K562 (cell line): ENCODE measurements at regions not wholly inside any gene's neighbourhood (a gene's known extent, or its start where the extent isn't known, plus 50 kb on each side); places are given as distances from the start of the nearest gene placed in this dataset.
"Not testable (repeated sequence)": the region's sequence is repeated elsewhere in the genome, so short reads cannot be mapped to it uniquely, and the experiment has no call there.

Source experiments
- ATAC-seq: fragments of 200-7000 bp; cut with Tn5 transposase; 3 replicates; pipeline ENCODE4 v1.9.1; 2020; ENCODE audit warnings: moderate library complexity
- BruUV-seq: library from RNA; stranded (reverse); fragments of 400-500 nt; replicated peaks from 2 replicates; lab custom pipeline; 2021; lab: Mats Ljungman, UMichigan
- CTCF ChIA-PET: fragments of 300-600 bp; formaldehyde crosslinking; extraction: SDS; loops from one replicate; lab custom pipeline; 2021; ENCODE audit warnings: low intra/inter-chr PET ratio; lab: Yijun Ruan, JAX
- POLR2A ChIA-PET: fragments of 300-600, 350-650 bp; sonication (Branson Sonifier 250); formaldehyde crosslinking; extraction: SDS; loops from one replicate; lab custom pipeline; 2021; ENCODE audit warnings: antibody characterized with exemption, inconsistent platforms; lab: Yijun Ruan, JAX
- DNase-seq, 4 experiments: peaks; one replicate each; pipeline versions ENCODE4 v3.0.0 to v3.0.0-alpha.2; 2011 to 2018; ENCODE audit warnings: low spot score in 3 of 4, mixed read lengths in 3 of 4; ENCODE audit errors: extremely low read depth in 1 of 4
- FAIRE-seq: peaks from 2 replicates; lab custom pipeline; 2011; peaks lifted over from hg19 to GRCh38; lab: Jason Lieb, UNC
- H2AFZ ChIP-seq: 2 replicates; pipeline ENCODE4 v1.6.0; 2011; ENCODE audit warnings: low read depth, low read length, control low read depth, inconsistent platforms
- H3K27ac ChIP-seq: fragments of 200-600 bp; 3 replicates; pipeline ENCODE4 v1.8.0; 2011; ENCODE audit warnings: low read depth, mild to moderate bottlenecking, control low read depth, inconsistent platforms, low read length, moderate library complexity, mixed read lengths; ENCODE audit errors: extremely low read depth
- H3K27me3 ChIP-seq, 2 experiments: fragments of 300-600 bp in 1 of 2; 2 replicates in 1 of 2; 3 replicates in 1 of 2; pipeline versions ENCODE4 v1.6.0 to v1.8.0; 2011; ENCODE audit warnings: inconsistent platforms in 2 of 2, low read length in 2 of 2, mild to moderate bottlenecking in 1 of 2, mixed read lengths in 1 of 2, moderate library complexity in 1 of 2; ENCODE audit not compliant: control insufficient read depth in 2 of 2, insufficient read depth in 2 of 2
- H3K36me3 ChIP-seq: fragments of 300-600 bp; 3 replicates; pipeline ENCODE4 v1.8.0; 2011; ENCODE audit warnings: mild to moderate bottlenecking, low read length, inconsistent platforms; ENCODE audit not compliant: control insufficient read depth, insufficient read depth
- H3K4me1 ChIP-seq, 2 experiments: fragments of 200-600 bp in 1 of 2; replicated peaks in 1 of 2; 2 replicates in 1 of 2; 3 replicates in 1 of 2; pipeline versions ENCODE4 v1.5.1 to v1.8.0; 2011; ENCODE audit warnings: inconsistent platforms in 2 of 2, low read length in 2 of 2, mild to moderate bottlenecking in 1 of 2, mixed read lengths in 1 of 2, moderate library complexity in 1 of 2; ENCODE audit not compliant: control insufficient read depth in 2 of 2, insufficient read depth in 2 of 2
- H3K4me2 ChIP-seq: 2 replicates; pipeline ENCODE4 v1.6.1; 2011; ENCODE audit warnings: low read length, control low read depth, inconsistent platforms, mixed read lengths; ENCODE audit not compliant: insufficient read depth
- H3K4me3 ChIP-seq: fragments of 200-600 bp; sonication (generic), shearing (Covaris generic); 2 replicates; pipeline ENCODE4 v1.5.1; 2016; ENCODE audit warnings: control low read depth, inconsistent platforms
- H3K79me2 ChIP-seq: fragments of 200-600 bp; 3 replicates; pipeline ENCODE4 v1.8.0; 2011; ENCODE audit warnings: low read length, inconsistent platforms; ENCODE audit not compliant: control insufficient read depth, insufficient read depth
- H3K9ac ChIP-seq, 2 experiments: 2 replicates each; pipeline versions ENCODE4 v1.6.0 to v1.6.1; 2011; ENCODE audit warnings: low read depth in 2 of 2, low read length in 2 of 2, control low read depth in 1 of 2, inconsistent platforms in 1 of 2, mild to moderate bottlenecking in 1 of 2, mixed read lengths in 1 of 2; ENCODE audit not compliant: insufficient read depth in 1 of 2
- H3K9me1 ChIP-seq: one replicate; pipeline ENCODE4 v1.6.0; 2011; ENCODE audit warnings: inconsistent platforms, mild to moderate bottlenecking, low read length, moderate library complexity; ENCODE audit not compliant: control insufficient read depth, insufficient read depth
- H3K9me3 ChIP-seq: replicated peaks from 2 replicates; pipeline ENCODE4 v1.5.1; 2011; ENCODE audit warnings: low read depth, low read length, inconsistent platforms; ENCODE audit not compliant: control insufficient read depth, insufficient read depth
- H4K20me1 ChIP-seq: replicated peaks from 2 replicates; pipeline ENCODE4 v1.6.1; 2011; ENCODE audit warnings: low read length, inconsistent platforms, mixed read lengths; ENCODE audit not compliant: control insufficient read depth, insufficient read depth
- CCNT2 ChIP-seq: IDR thresholded peaks from 2 replicates; pipeline ENCODE4 v1.6.1; 2011; ENCODE audit warnings: borderline replicate concordance, low read depth, mild to moderate bottlenecking, moderate library complexity, mixed read lengths, low read length; ENCODE audit not compliant: insufficient read length; ENCODE audit errors: extremely low read depth
- MAFG ChIP-seq: fragments of 450-650 bp; conservative IDR thresholded peaks from 2 replicates; pipeline ENCODE4 v1.6.1; 2016; ENCODE audit warnings: missing genetic modification characterization, missing compliant biosample characterization
- MXI1 ChIP-seq: IDR thresholded peaks from 2 replicates; pipeline ENCODE4 v1.6.1; 2011; ENCODE audit warnings: low read depth, mild to moderate bottlenecking, improper control_type of control experiment, low read length
- ZNF354B ChIP-seq: fragments of 250-450 bp; sonication (Bioruptor Pico); IDR thresholded peaks from 2 replicates; pipeline ENCODE4 v1.4.0; 2020
- WGBS: fragments of 100-300 bp; shearing (Covaris generic); methylation state at CpG from one replicate; pipeline ENCODE4 v1.1.6; 2016; ENCODE audit warnings: low coverage, mixed read lengths; ENCODE audit not compliant: insufficient coverage; ENCODE audit errors: missing lambda C conversion rate; 5-methylcytosine and 5-hydroxymethylcytosine counted together
- in situ Hi-C: fragments of 300-500 bp; cut with MboI; formaldehyde crosslinking; loops from 4 replicates; pipeline ENCODE4 v1.15.0; 2018; ENCODE audit warnings: inconsistent platforms, mixed read lengths
- intact Hi-C: fragments of 100-400 bp; cut with micrococcal nuclease; formaldehyde crosslinking; loops from 2 replicates; pipeline ENCODE4 v1.14.2; 2022
- TF ChIP-seq, protein P1 (sequence below): fragments of 450-650 bp; IDR thresholded peaks from 2 replicates; pipeline ENCODE4 v1.6.1; 2017; ENCODE audit warnings: mild to moderate bottlenecking, moderate library complexity

- in situ Hi-C loops = no loop called here
- Histone ChIP-seq H4K20me1 (no peaks in the 10 kb centered on the region), H3K4me3 (no peak overlapping the region), H3K4me2 (no peak overlapping the region), H2AFZ (no peak overlapping the region), H3K9ac (no peak overlapping the region), H3K27ac (no peak overlapping the region), H3K27me3 (no peaks in the 10 kb centered on the region), H3K9me3 (no peaks in the 10 kb centered on the region), H3K36me3 (no peaks in the 10 kb centered on the region), H3K4me1 (no peaks in the 10 kb centered on the region)
- peak; percentile 6 to 13 (median 11) for DNase-seq
- no peak for FAIRE-seq
- BruUV-seq = no TSS peak
- intact Hi-C loops = no loop called here
- 0% methylated on average over 5 of the region's 7 CpGs for WGBS
- TF ChIP-seq MXI1 (no peak), ZNF354B (no peak), CCNT2 (no peak), MAFG (no peak)
- TF ChIP-seq, protein P1, sequence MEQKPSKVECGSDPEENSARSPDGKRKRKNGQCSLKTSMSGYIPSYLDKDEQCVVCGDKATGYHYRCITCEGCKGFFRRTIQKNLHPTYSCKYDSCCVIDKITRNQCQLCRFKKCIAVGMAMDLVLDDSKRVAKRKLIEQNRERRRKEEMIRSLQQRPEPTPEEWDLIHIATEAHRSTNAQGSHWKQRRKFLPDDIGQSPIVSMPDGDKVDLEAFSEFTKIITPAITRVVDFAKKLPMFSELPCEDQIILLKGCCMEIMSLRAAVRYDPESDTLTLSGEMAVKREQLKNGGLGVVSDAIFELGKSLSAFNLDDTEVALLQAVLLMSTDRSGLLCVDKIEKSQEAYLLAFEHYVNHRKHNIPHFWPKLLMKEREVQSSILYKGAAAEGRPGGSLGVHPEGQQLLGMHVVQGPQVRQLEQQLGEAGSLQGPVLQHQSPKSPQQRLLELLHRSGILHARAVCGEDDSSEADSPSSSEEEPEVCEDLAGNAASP = no peak
- TF ChIP-seq, all 486 proteins: peak for 0
- H3K9me1 ChIP-seq = no peaks in the 10 kb centered on the region
- peak; percentile 68 for ATAC-seq
- ChIA-PET POLR2A (no interaction called here), CTCF (no interaction called here)
- no peaks in the 10 kb centered on the region for H3K79me2 ChIP-seq
These were observed 567.9 kb downstream of the GOLGA6L6 start for GRCh38 chr15:19973718-19974117.

GRCh38 chr15:19972582-19972981 lies 569.0 kb downstream of the GOLGA6L6 start:
- H4K20me1 ChIP-seq, H3K4me3 ChIP-seq, BruUV-seq, H3K27me3 ChIP-seq, CTCF ChIA-PET, H3K36me3 ChIP-seq, POLR2A ChIA-PET, H3K4me2 ChIP-seq, H2AFZ ChIP-seq, intact Hi-C loops, H3K9me3 ChIP-seq, H3K79me2 ChIP-seq, in situ Hi-C loops, DNase-seq, ATAC-seq, H3K9ac ChIP-seq, H3K27ac ChIP-seq, H3K4me1 ChIP-seq, FAIRE-seq, H3K9me1 ChIP-seq: not testable (repeated sequence)
- WGBS = 3% methylated on average over 4 of the region's 4 CpGs

- ATAC-seq, H3K4me2 ChIP-seq, H3K27me3 ChIP-seq, FAIRE-seq, DNase-seq, BruUV-seq, POLR2A ChIA-PET, H3K9ac ChIP-seq, H4K20me1 ChIP-seq, H3K79me2 ChIP-seq, H3K9me3 ChIP-seq, H3K9me1 ChIP-seq, H3K36me3 ChIP-seq, H3K27ac ChIP-seq, H2AFZ ChIP-seq, intact Hi-C loops, H3K4me1 ChIP-seq, in situ Hi-C loops, CTCF ChIA-PET, H3K4me3 ChIP-seq: not testable (repeated sequence)
These were observed 576.0 kb downstream of the GOLGA6L6 start for GRCh38 chr15:19965574-19965973.
